Mucosa of descending colon (tissue), 3 donors: ENCODE measurements at regions not wholly inside any gene's neighbourhood (a gene's known extent, or its start where the extent isn't known, plus 50 kb on each side); places are given as distances from the start of the nearest gene placed in this dataset.
A peak's percentile ranks its signal among the peaks of the same experiment; 100 is the strongest.

Source experiments
- ATAC-seq: fragments of 200-7000 bp; cut with Tn5 transposase; one replicate; pipeline ENCODE4 v1.9.1; 2020; ENCODE audit warnings: mild to moderate bottlenecking, moderate library complexity
- DNase-seq, 3 donors: peaks; one replicate each; pipeline ENCODE4 v3.0.0-alpha.2; 2020
- H3K36me3 ChIP-seq: fragments of 200-600 bp; one replicate; pipeline ENCODE4 v1.8.0; 2021; ENCODE audit warnings: low read depth, mild to moderate bottlenecking
- H3K4me1 ChIP-seq: fragments of 200-600 bp; one replicate; pipeline ENCODE4 v1.8.0; 2021; ENCODE audit warnings: low read depth, mild to moderate bottlenecking
- H3K4me3 ChIP-seq: fragments of 200-600 bp; one replicate; pipeline ENCODE4 v1.8.0; 2021; ENCODE audit warnings: mild to moderate bottlenecking
- H3K9me3 ChIP-seq: fragments of 200-600 bp; one replicate; pipeline ENCODE4 v1.8.0; 2021; ENCODE audit warnings: mild to moderate bottlenecking
- CTCF ChIP-seq: fragments of 200-600 bp; IDR thresholded peaks from one replicate; pipeline ENCODE4 v1.8.0; 2022; ENCODE audit warnings: antibody characterized with exemption, mild to moderate bottlenecking
- intact Hi-C, 2 donors: fragments of 100-400 bp; cut with DNase I in 1 of 2; cut with micrococcal nuclease in 1 of 2; formaldehyde crosslinking; loops; one replicate each; pipeline versions ENCODE4 v1.11.0 to v1.11.1; 2022; cut with DNase I, micrococcal nuclease
- donor health status: DM: no; HTN: no; CAD: no; lungs with moderate emphysema.
- donor health status: DM: no; HTN: no; CAD: no.
- donor health status: DM: no; HTN: yes; CAD: no.

DNA sequence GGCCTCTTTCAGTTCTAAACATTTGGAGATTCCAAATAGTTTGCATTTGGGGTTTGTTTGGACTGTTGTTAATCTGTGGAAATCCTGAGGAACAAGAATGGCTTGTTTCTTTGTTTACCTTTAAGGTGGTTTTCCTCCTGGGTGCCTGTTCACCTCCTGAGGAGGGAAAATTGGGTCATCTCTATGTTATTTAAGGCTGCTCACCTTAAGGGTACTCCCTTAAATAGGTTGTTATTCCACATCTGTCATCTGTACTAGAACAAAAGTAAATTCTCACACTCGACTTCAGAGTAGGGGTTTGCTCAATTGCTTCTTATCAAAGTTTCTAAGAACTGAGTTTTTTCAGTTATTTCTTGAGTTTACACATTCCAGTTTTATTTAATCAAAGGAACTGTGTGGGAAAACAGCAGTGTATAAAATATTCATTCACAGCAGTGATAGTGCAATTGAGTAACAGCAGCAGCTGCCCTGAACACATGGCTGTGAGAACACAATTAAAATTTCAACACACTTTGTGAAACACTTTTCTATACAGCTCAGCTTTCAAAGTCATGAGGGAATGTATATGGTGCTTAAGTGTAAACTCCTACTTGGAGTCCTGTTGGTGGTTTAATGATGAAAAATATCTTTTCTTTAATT, 238.5 kb upstream of the PGRMC2 start:
- ATAC-seq = peak; percentile 53
- no peak for TF ChIP-seq CTCF
- DNase-seq = no peak
- intact Hi-C loops = no loop called here
- no peaks in the 10 kb centered on the region for H3K36me3 ChIP-seq
- H3K9me3 ChIP-seq = no peaks in the 10 kb centered on the region
- no peak overlapping the region for H3K4me3 ChIP-seq
- no peaks in the 10 kb centered on the region for H3K4me1 ChIP-seq

DNA sequence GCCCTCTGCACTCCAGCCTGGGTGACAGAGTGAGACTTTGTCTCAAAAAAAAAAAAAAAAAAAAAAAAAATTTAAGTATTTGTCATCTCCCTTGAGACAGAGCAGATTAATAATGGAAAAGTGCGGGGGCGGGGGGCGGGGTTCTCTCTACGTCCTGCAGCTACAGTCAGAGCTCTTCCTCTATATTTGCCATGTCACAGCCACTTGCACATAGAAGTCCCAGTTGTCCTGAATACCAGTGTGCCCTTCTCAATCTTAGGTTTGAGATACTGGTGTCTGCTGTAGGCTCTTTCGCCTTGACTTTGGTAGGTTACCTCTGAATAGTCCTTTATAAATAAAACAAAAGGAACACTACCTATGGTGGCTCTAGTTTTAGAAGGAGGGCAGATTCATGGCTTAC, 237.8 kb upstream of the PGRMC2 start:
- intact Hi-C loops = no loop called here
- ATAC-seq = no peak
- H3K4me1 ChIP-seq = no peaks in the 10 kb centered on the region

GRCh38 chr4:128524311-128524710, 236.7 kb upstream of the PGRMC2 start:
- Histone ChIP-seq H3K9me3 (no peaks in the 10 kb centered on the region), H3K36me3 (no peaks in the 10 kb centered on the region), H3K4me3 (no peak overlapping the region), H3K4me1 (no peaks in the 10 kb centered on the region)
- intact Hi-C loops = no loop called here
- ATAC-seq = peak; percentile 97
- peak; percentile 67 to 72 (median 72) for DNase-seq
- no peak for TF ChIP-seq CTCF

More for the DNA sequence above, 237.8 kb upstream of the PGRMC2 start:
- no peak for TF ChIP-seq CTCF
- no peak overlapping the region for H3K4me3 ChIP-seq
- no peak for DNase-seq
- no peaks in the 10 kb centered on the region for H3K9me3 ChIP-seq
- no peaks in the 10 kb centered on the region for H3K36me3 ChIP-seq

DNA sequence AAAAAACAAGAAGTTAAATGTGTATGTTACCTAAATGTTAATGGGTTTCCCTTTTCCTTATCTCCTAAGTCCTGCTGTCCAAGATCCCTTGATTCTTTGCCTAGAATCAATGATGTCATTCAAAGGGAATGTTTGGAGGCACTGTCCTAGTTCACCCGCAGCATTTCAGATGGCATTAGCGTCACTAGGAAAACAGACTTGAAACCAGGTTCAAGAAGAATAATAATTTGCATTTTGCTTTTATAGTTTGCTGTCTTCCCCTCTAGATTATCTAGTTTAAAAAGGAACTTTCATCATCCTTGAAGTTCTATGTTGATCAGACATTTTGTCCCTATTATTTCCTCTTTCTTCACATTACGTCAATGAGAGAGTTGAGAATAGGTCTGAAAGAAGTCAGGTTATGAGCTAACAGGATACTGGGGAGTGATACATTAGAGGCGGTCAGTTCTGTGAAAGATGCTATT, 234.1 kb upstream of the PGRMC2 start:
- DNase-seq (no peak), ATAC-seq (no peak)
- Histone ChIP-seq H3K4me3 (no peak overlapping the region), H3K4me1 (peaks cover 5% of the 10 kb centered on the region), H3K36me3 (no peaks in the 10 kb centered on the region), H3K9me3 (no peaks in the 10 kb centered on the region)
- intact Hi-C loops = no loop called here
- no peak for TF ChIP-seq CTCF

DNA sequence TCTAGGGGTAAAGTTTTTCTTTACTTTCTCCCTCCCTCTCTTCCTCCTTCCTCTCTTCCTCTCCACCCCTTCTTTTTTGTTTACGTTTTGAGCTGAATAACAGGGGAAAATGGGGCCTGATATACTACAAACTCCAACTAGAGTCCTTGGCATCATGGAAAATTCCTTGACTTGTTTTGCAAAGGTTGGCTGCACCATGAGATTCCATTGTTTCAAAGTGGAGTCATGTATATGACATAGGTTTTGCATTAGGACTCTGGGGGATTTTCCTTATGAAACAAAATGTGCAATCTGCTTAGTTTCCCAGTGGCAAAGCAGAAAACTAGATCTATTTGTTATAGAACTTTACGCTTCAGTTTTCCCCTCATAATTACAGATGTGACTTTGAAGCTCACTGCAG, 233.5 kb upstream of the PGRMC2 start:
- Histone ChIP-seq H3K36me3 (no peaks in the 10 kb centered on the region), H3K9me3 (no peaks in the 10 kb centered on the region), H3K4me3 (no peak overlapping the region), H3K4me1 (peaks cover 5% of the 10 kb centered on the region)
- DNase-seq (no peak), ATAC-seq (no peak)
- intact Hi-C loops = no loop called here
- TF ChIP-seq CTCF = no peak
